ENCODE measurements at regions not wholly inside any gene's neighbourhood (a gene's known extent, or its start where the extent isn't known, plus 50 kb on each side); places are given as distances from the start of the nearest gene placed in this dataset.

DNA sequence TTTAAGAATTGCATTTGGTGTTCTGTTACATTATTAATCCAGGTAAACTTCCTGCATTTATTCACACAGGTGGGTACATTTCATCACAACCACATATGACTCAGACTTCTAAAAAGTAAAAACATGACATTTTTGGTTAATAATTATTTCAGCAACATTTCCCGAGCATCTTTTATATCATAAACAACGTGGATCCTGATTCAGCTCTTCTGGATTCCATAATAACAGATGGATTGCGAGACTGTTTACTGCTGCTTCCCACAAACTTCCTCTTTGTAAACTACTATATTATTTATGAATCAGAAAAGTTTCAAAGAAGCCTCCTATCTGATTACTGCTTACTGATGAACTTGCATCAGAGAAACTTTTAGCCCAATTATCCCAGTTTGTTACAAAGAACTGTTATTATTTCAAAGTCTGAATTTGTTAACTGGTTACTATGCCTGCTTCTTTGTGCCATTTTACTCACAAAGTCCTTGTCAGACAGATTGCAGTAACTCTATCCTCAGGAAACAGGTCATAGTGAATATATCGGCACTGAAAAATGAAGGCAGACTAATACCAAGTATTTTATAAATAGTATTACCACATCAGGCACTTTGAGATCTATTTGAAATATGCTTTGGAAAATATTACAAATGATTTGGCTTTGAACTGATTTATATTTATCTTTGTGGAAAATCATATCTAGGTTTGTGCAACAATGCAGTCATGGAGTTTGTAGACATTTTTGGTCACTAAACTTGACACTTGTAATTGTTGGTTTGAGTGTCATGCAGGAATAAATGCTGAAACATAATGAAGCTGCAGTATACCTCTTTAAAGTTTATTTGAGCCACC lies 511.6 kb downstream of the PLCL1 start:
- no peak for TF ChIP-seq EZH2 (IDR thresholded peaks at IDR 0.05; ENCODE audit: insufficient read depth, low read length)
- TF ChIP-seq, protein P1, sequence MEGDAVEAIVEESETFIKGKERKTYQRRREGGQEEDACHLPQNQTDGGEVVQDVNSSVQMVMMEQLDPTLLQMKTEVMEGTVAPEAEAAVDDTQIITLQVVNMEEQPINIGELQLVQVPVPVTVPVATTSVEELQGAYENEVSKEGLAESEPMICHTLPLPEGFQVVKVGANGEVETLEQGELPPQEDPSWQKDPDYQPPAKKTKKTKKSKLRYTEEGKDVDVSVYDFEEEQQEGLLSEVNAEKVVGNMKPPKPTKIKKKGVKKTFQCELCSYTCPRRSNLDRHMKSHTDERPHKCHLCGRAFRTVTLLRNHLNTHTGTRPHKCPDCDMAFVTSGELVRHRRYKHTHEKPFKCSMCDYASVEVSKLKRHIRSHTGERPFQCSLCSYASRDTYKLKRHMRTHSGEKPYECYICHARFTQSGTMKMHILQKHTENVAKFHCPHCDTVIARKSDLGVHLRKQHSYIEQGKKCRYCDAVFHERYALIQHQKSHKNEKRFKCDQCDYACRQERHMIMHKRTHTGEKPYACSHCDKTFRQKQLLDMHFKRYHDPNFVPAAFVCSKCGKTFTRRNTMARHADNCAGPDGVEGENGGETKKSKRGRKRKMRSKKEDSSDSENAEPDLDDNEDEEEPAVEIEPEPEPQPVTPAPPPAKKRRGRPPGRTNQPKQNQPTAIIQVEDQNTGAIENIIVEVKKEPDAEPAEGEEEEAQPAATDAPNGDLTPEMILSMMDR (IDR thresholded peaks at IDR 0.05; ENCODE audit: insufficient read depth, low read depth, low read length) = no peak
